ENCODE measurements at regions not wholly inside any gene's neighbourhood (a gene's known extent, or its start where the extent isn't known, plus 50 kb on each side); places are given as distances from the start of the nearest gene placed in this dataset.

- H3K9ac ChIP-seq (ENCODE audit: control insufficient read depth, extremely low read depth, insufficient read depth, low read length), result no peak overlapping the region
- H3K4me1 ChIP-seq (ENCODE audit: control insufficient read depth, extremely low read depth, insufficient read depth, low read length), result no peaks in the 10 kb centered on the region
- dilution Hi-C loops (cut with MboI; ENCODE audit: extremely low pct_ligation_motif_present, low sequenced_read_pairs), result no loop called here
- no peaks in the 10 kb centered on the region for H3K79me2 ChIP-seq (ENCODE audit: control insufficient read depth, insufficient read depth, low read length)
- peaks cover 4% of the 10 kb centered on the region for H3K27me3 ChIP-seq (ENCODE audit: control insufficient read depth, extremely low read depth, insufficient read depth, low read length)
- H3K9me1 ChIP-seq (ENCODE audit: control insufficient read depth, extremely low read depth, insufficient read depth, low read length), result no peaks in the 10 kb centered on the region
- no peaks in the 10 kb centered on the region for H3K9me3 ChIP-seq (ENCODE audit: control insufficient read depth, low read depth, low read length)
- FAIRE-seq (no peak), DNase-seq (ENCODE audit: low read depth, low spot score) (no peak)
- no peak overlapping the region for H2AFZ ChIP-seq (ENCODE audit: control insufficient read depth, low read length)
- H3K4me3 ChIP-seq (ENCODE audit: control insufficient read depth in 2 of 3, extremely low read depth in 1 of 3, insufficient read depth in 2 of 3, low read depth in 1 of 3, low read length in 3 of 3), result no peak overlapping the region
- H3K27ac ChIP-seq (ENCODE audit: control insufficient read depth, insufficient read depth, low read length), result no peak overlapping the region
- no peaks in the 10 kb centered on the region for H4K20me1 ChIP-seq (ENCODE audit: control insufficient read depth, extremely low read depth, insufficient read depth, low read length)
- H3K4me2 ChIP-seq (ENCODE audit: control insufficient read depth, extremely low read depth, insufficient read depth, low read depth, low read length), result no peak overlapping the region
- TF ChIP-seq CTCF (optimal IDR thresholded peaks at IDR 0.05 in 1 of 3, IDR thresholded peaks at IDR 0.05 in 1 of 3, conservative IDR thresholded peaks at IDR 0.05 in 1 of 3; ENCODE audit: extremely low read depth in 1 of 3, insufficient read depth in 2 of 3, low read length in 3 of 3) (no peak), EZH2 (IDR thresholded peaks at IDR 0.05; ENCODE audit: low read length) (no peak)
- H3K36me3 ChIP-seq (ENCODE audit: control insufficient read depth in 2 of 2, extremely low read depth in 1 of 2, insufficient read depth in 2 of 2, low read length in 2 of 2), result no peaks in the 10 kb centered on the region
Observed at GRCh38 chr10:118234683-118235082, 107.4 kb downstream of the FAM204A start.

- Histone ChIP-seq H3K9me3 (ENCODE audit: control insufficient read depth, low read depth, low read length) (no peaks in the 10 kb centered on the region), H3K36me3 (ENCODE audit: control insufficient read depth in 2 of 2, extremely low read depth in 1 of 2, insufficient read depth in 2 of 2, low read length in 2 of 2) (no peaks in the 10 kb centered on the region), H3K27me3 (ENCODE audit: control insufficient read depth, extremely low read depth, insufficient read depth, low read length) (no peaks in the 10 kb centered on the region), H3K27ac (ENCODE audit: control insufficient read depth, insufficient read depth, low read length) (no peak overlapping the region), H3K4me3 (ENCODE audit: control insufficient read depth in 2 of 3, extremely low read depth in 1 of 3, insufficient read depth in 2 of 3, low read depth in 1 of 3, low read length in 3 of 3) (no peak overlapping the region), H3K4me1 (ENCODE audit: control insufficient read depth, extremely low read depth, insufficient read depth, low read length) (no peaks in the 10 kb centered on the region), H2AFZ (ENCODE audit: control insufficient read depth, low read length) (no peak overlapping the region), H3K4me2 (ENCODE audit: control insufficient read depth, extremely low read depth, insufficient read depth, low read depth, low read length) (no peak overlapping the region), H4K20me1 (ENCODE audit: control insufficient read depth, extremely low read depth, insufficient read depth, low read length) (no peaks in the 10 kb centered on the region), H3K9me1 (ENCODE audit: control insufficient read depth, extremely low read depth, insufficient read depth, low read length) (no peaks in the 10 kb centered on the region), H3K9ac (ENCODE audit: control insufficient read depth, extremely low read depth, insufficient read depth, low read length) (no peak overlapping the region), H3K79me2 (ENCODE audit: control insufficient read depth, insufficient read depth, low read length) (no peaks in the 10 kb centered on the region)
- dilution Hi-C loops (cut with MboI; ENCODE audit: extremely low pct_ligation_motif_present, low sequenced_read_pairs), result no loop called here
- FAIRE-seq, result no peak
- TF ChIP-seq EZH2 (IDR thresholded peaks at IDR 0.05; ENCODE audit: low read length) (no peak), CTCF (optimal IDR thresholded peaks at IDR 0.05 in 1 of 3, IDR thresholded peaks at IDR 0.05 in 1 of 3, conservative IDR thresholded peaks at IDR 0.05 in 1 of 3; ENCODE audit: extremely low read depth in 1 of 3, insufficient read depth in 2 of 3, low read length in 3 of 3) (no peak)
- no peak for DNase-seq (ENCODE audit: low read depth, low spot score)
Observed at GRCh38 chr10:118220346-118220850, 121.7 kb downstream of the FAM204A start.

All from keratinocyte (primary cell).